ENCODE measurements at regions not wholly inside any gene's neighbourhood (a gene's known extent, or its start where the extent isn't known, plus 50 kb on each side); places are given as distances from the start of the nearest gene placed in this dataset.

- intact Hi-C loops (cut with micrococcal nuclease; ENCODE audit: unreplicated experiment) = loop anchor here (1.0 kb wide), 1 partner anchor 15 kb away; no protein-coding TSS in a partner anchor
- Histone ChIP-seq H3K36me3 (ENCODE audit: low read depth) (no peaks in the 10 kb centered on the region), H3K4me1 (replicated peaks; ENCODE audit: insufficient read depth) (peaks cover 89% of the 10 kb centered on the region), H3K9me2 (ENCODE audit: insufficient read depth) (no peaks in the 10 kb centered on the region), H2AFZ (no peak overlapping the region), H3K27ac (peak overlapping the region; percentile 99), H3K4me3 (no peak overlapping the region), H3K4me2 (peak overlapping the region; percentile 35; the same call in 1 of the 2 replicates), H3F3A (ENCODE audit: insufficient read depth, low read depth) (peaks cover 52% of the 10 kb centered on the region), H3K9me3 (ENCODE audit: insufficient read depth, low read depth) (no peaks in the 10 kb centered on the region), H3K27me3 (ENCODE audit: insufficient read depth, low read depth) (no peaks in the 10 kb centered on the region), H3K79me2 (ENCODE audit: low read depth) (peaks cover 3% of the 10 kb centered on the region), H4K20me1 (ENCODE audit: insufficient read depth) (no peaks in the 10 kb centered on the region)
- no TSS peak for BruUV-seq (replicated peaks)
- DNase-seq = peak; percentile 85 to 93
- CTCF ChIA-PET = interaction anchor here (0.6 to 1.3 kb wide), 4 partner anchors 40 to 150 kb away, joined by 3 to 11 read pairs (median 6); no protein-coding TSS in a partner anchor
- TF ChIP-seq EZH2 (IDR thresholded peaks at IDR 0.05; ENCODE audit: low read depth) (no peak), CTCF (conservative IDR thresholded peaks at IDR 0.05) (no peak)
- POLR2A ChIA-PET (ENCODE audit: unreplicated experiment) = interaction anchor here (0.6 to 0.7 kb wide), 7 partner anchors 14 to 693 kb away, joined by 3 to 17 read pairs (median 6); no protein-coding TSS in a partner anchor
Observed at GRCh38 chr1:8197493-8198282, 120.2 kb upstream of the SLC45A1 start.

DNA sequence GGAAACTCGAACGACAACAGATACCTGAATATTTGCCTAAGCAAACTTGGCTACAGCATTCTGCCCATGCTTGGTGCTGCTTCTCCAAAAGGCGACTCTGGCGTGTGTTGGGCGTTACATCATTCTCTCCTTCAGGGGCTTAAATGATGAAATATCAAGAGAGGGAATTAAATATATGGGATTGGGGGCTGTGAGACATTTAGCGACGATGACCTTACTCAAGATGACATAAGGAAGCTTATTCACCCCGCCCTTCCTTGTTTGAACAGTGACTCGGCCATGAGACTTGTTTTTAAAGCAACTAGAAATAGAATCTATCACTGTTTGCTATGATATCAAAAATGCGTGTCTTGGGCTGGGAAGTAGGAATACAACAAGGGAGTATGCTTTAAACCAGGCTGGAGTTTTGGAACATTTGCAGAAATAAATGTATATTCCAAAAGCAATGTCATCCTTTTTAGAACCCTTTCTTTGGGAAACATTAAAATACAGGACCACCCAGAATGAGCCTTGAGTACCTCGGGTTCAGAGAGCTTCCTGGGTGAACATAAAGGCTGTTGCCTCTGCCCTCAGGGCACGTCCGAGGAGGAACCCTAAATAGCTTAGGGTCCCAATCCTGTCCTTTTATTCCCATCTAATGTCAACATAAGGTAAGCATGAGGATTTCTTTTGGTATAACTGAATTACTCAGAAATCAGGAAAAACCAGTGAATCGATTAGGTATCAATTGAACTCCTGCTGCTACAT is 123.3 kb upstream of the SLC45A1 start:
- peak overlapping the region; percentile 99 for H3K27ac ChIP-seq
- peak overlapping the region; percentile 22; the same call in 1 of the 2 replicates for H3K4me3 ChIP-seq
- H3K4me2 ChIP-seq = peak overlapping the region; percentile 71
- no peaks in the 10 kb centered on the region for H3K9me3 ChIP-seq (ENCODE audit: insufficient read depth, low read depth)
- no peaks in the 10 kb centered on the region for H3K36me3 ChIP-seq (ENCODE audit: low read depth)
- no peaks in the 10 kb centered on the region for H3K79me2 ChIP-seq (ENCODE audit: low read depth)
- H3K9me2 ChIP-seq (ENCODE audit: insufficient read depth) = no peaks in the 10 kb centered on the region
- TF ChIP-seq EZH2 (IDR thresholded peaks at IDR 0.05; ENCODE audit: low read depth) (no peak), CTCF (conservative IDR thresholded peaks at IDR 0.05) (no peak)
- intact Hi-C loops (cut with micrococcal nuclease; ENCODE audit: unreplicated experiment) = no loop called here
- H2AFZ ChIP-seq = no peak overlapping the region
- H3F3A ChIP-seq (ENCODE audit: insufficient read depth, low read depth) = peaks cover 34% of the 10 kb centered on the region
- no peaks in the 10 kb centered on the region for H3K27me3 ChIP-seq (ENCODE audit: insufficient read depth, low read depth)
- no peaks in the 10 kb centered on the region for H4K20me1 ChIP-seq (ENCODE audit: insufficient read depth)
- H3K4me1 ChIP-seq (replicated peaks; ENCODE audit: insufficient read depth) = peaks cover 76% of the 10 kb centered on the region
- POLR2A ChIA-PET (ENCODE audit: unreplicated experiment) = interaction anchor here (0.6 kb wide), 2 partner anchors 33 to 220 kb away, joined by 3 to 4 read pairs; no protein-coding TSS in a partner anchor
- BruUV-seq (replicated peaks) = TSS peak; percentile 97
- CTCF ChIA-PET = interaction anchor here (0.6 kb wide), 2 partner anchors 28 to 29 kb away, joined by 4 to 10 read pairs; no protein-coding TSS in a partner anchor
- peak; percentile 45 to 95 for DNase-seq

- Histone ChIP-seq H3K9me3 (ENCODE audit: insufficient read depth, low read depth) (no peaks in the 10 kb centered on the region), H3K36me3 (ENCODE audit: low read depth) (no peaks in the 10 kb centered on the region), H3K79me2 (ENCODE audit: low read depth) (no peaks in the 10 kb centered on the region), H3F3A (ENCODE audit: insufficient read depth, low read depth) (peaks cover 38% of the 10 kb centered on the region), H3K4me1 (replicated peaks; ENCODE audit: insufficient read depth) (peaks cover 72% of the 10 kb centered on the region), H4K20me1 (ENCODE audit: insufficient read depth) (no peaks in the 10 kb centered on the region), H3K4me3 (no peak overlapping the region), H3K9me2 (ENCODE audit: insufficient read depth) (no peaks in the 10 kb centered on the region), H3K4me2 (peak overlapping the region; percentile 55), H2AFZ (no peak overlapping the region), H3K27me3 (ENCODE audit: insufficient read depth, low read depth) (no peaks in the 10 kb centered on the region), H3K27ac (peak overlapping the region; percentile 99)
- BruUV-seq (replicated peaks) = TSS peak; percentile 88
- intact Hi-C loops (cut with micrococcal nuclease; ENCODE audit: unreplicated experiment) = no loop called here
- POLR2A ChIA-PET (ENCODE audit: unreplicated experiment) = no interaction called here
- CTCF ChIA-PET = interaction anchor here (0.7 kb wide), 1 partner anchor 118 kb away, joined by 6 read pairs; no protein-coding TSS in a partner anchor
- no peak for TF ChIP-seq CTCF (conservative IDR thresholded peaks at IDR 0.05)
- no peak for TF ChIP-seq EZH2 (IDR thresholded peaks at IDR 0.05; ENCODE audit: low read depth)
- DNase-seq = no peak
Observed at GRCh38 chr1:8193840-8194406, 124.0 kb upstream of the SLC45A1 start.

Data from PC-9 (cell line).